ENCODE measurements at regions not wholly inside any gene's neighbourhood (a gene's known extent, or its start where the extent isn't known, plus 50 kb on each side); places are given as distances from the start of the nearest gene placed in this dataset.
"Not testable (repeated sequence)": the region's sequence is repeated elsewhere in the genome, so short reads cannot be mapped to it uniquely, and the experiment has no call there.

GRCh38 chr11:71095294-71095850 lies 157.0 kb downstream of the SHANK2 start:
- no peak for DNase-seq

GRCh38 chr11:71094296-71095077 lies 157.9 kb downstream of the SHANK2 start:
- DNase-seq = no peak

- no peak for DNase-seq
These were observed 158.6 kb downstream of the SHANK2 start for GRCh38 chr11:71093783-71094182.

- DNase-seq = no peak
These were observed 160.7 kb downstream of the SHANK2 start for GRCh38 chr11:71091506-71092265.

GRCh38 chr11:71089571-71089970 lies 162.8 kb downstream of the SHANK2 start:
- no peak for DNase-seq

- DNase-seq = not testable (repeated sequence)
These were observed 163.8 kb downstream of the SHANK2 start for GRCh38 chr11:71088314-71089215.

GRCh38 chr11:71086687-71087258 lies 165.6 kb downstream of the SHANK2 start:
- DNase-seq = peak; percentile 34

GRCh38 chr11:71084306-71085012 lies 167.9 kb downstream of the SHANK2 start:
- DNase-seq = no peak

GRCh38 chr11:71083105-71083504 lies 169.3 kb downstream of the SHANK2 start:
- DNase-seq = no peak

GRCh38 chr11:71082454-71082853 lies 169.9 kb downstream of the SHANK2 start:
- DNase-seq = no peak

- DNase-seq = no peak
These were observed 170.6 kb downstream of the SHANK2 start for GRCh38 chr11:71081704-71082230.

GRCh38 chr11:71080239-71081097 lies 171.9 kb downstream of the SHANK2 start:
- DNase-seq = peak; percentile 33

GRCh38 chr11:71079795-71080194 lies 172.6 kb downstream of the SHANK2 start:
- no peak for DNase-seq

- DNase-seq = no peak
These were observed 173.9 kb downstream of the SHANK2 start for GRCh38 chr11:71078482-71078881.

- DNase-seq = no peak
These were observed 175.7 kb downstream of the SHANK2 start for GRCh38 chr11:71076525-71077304.

- no peak for DNase-seq
These were observed 176.4 kb downstream of the SHANK2 start for GRCh38 chr11:71075871-71076420.

GRCh38 chr11:71075116-71075720 lies 177.2 kb downstream of the SHANK2 start:
- no peak for DNase-seq

- DNase-seq = no peak
These were observed 180.5 kb downstream of the SHANK2 start for GRCh38 chr11:71071736-71072509.
